ENCODE measurements at regions not wholly inside any gene's neighbourhood (a gene's known extent, or its start where the extent isn't known, plus 50 kb on each side); places are given as distances from the start of the nearest gene placed in this dataset.
"Not testable (repeated sequence)": the region's sequence is repeated elsewhere in the genome, so short reads cannot be mapped to it uniquely, and the experiment has no call there.

- no peak overlapping the region for H3K4me3 ChIP-seq (ENCODE audit: low read length)
- DNase-seq (ENCODE audit: low read depth) = no peak
- no peak for TF ChIP-seq CTCF (conservative IDR thresholded peaks at IDR 0.05; ENCODE audit: low read length)
Observed at GRCh38 chr3:194953291-194953690, 267.6 kb downstream of the FAM43A start.

- no peak overlapping the region for H3K4me3 ChIP-seq (ENCODE audit: low read length)
- no peak for TF ChIP-seq CTCF (conservative IDR thresholded peaks at IDR 0.05; ENCODE audit: low read length)
- DNase-seq (ENCODE audit: low read depth) = no peak
Observed at GRCh38 chr3:194955546-194955945, 269.9 kb downstream of the FAM43A start.

- H3K4me3 ChIP-seq (ENCODE audit: low read length) = no peak overlapping the region
- TF ChIP-seq CTCF (conservative IDR thresholded peaks at IDR 0.05; ENCODE audit: low read length) = no peak
- DNase-seq (ENCODE audit: low read depth) = no peak
Observed at GRCh38 chr3:194955979-194956696, 270.5 kb downstream of the FAM43A start.

GRCh38 chr3:194956697-194957396 is 271.2 kb downstream of the FAM43A start:
- H3K4me3 ChIP-seq (ENCODE audit: low read length) = no peak overlapping the region
- no peak for TF ChIP-seq CTCF (conservative IDR thresholded peaks at IDR 0.05; ENCODE audit: low read length)
- DNase-seq (ENCODE audit: low read depth) = no peak

GRCh38 chr3:194957743-194958240 is 272.1 kb downstream of the FAM43A start:
- TF ChIP-seq CTCF (conservative IDR thresholded peaks at IDR 0.05; ENCODE audit: low read length) = no peak
- no peak for DNase-seq (ENCODE audit: low read depth)
- no peak overlapping the region for H3K4me3 ChIP-seq (ENCODE audit: low read length)

GRCh38 chr3:194959217-194959616 is 273.5 kb downstream of the FAM43A start:
- no peak for DNase-seq (ENCODE audit: low read depth)
- no peak overlapping the region for H3K4me3 ChIP-seq (ENCODE audit: low read length)
- no peak for TF ChIP-seq CTCF (conservative IDR thresholded peaks at IDR 0.05; ENCODE audit: low read length)

- DNase-seq (ENCODE audit: low read depth); H3K4me3 ChIP-seq (ENCODE audit: low read length): not testable (repeated sequence)
Observed at GRCh38 chr3:194959666-194960065, 274.0 kb downstream of the FAM43A start.
